ENCODE measurements at regions not wholly inside any gene's neighbourhood (a gene's known extent, or its start where the extent isn't known, plus 50 kb on each side); places are given as distances from the start of the nearest gene placed in this dataset.
A peak's percentile ranks its signal among the peaks of the same experiment; 100 is the strongest.
"Not testable (repeated sequence)": the region's sequence is repeated elsewhere in the genome, so short reads cannot be mapped to it uniquely, and the experiment has no call there.

- not testable (repeated sequence) for DNase-seq
Observed at GRCh38 chr9:61523897-61524620, 334.2 kb downstream of the SPATA31A7 start.

GRCh38 chr9:61525629-61526028, 335.8 kb downstream of the SPATA31A7 start:
- DNase-seq, result not testable (repeated sequence)

GRCh38 chr9:61550101-61550748, 360.4 kb downstream of the SPATA31A7 start:
- DNase-seq, result not testable (repeated sequence)

- DNase-seq, result not testable (repeated sequence)
Observed at GRCh38 chr9:61571403-61572127, 381.7 kb downstream of the SPATA31A7 start.

- DNase-seq, result peak; percentile 27
Observed at GRCh38 chr9:61572364-61572763, 382.5 kb downstream of the SPATA31A7 start.

- DNase-seq, result not testable (repeated sequence)
Observed at GRCh38 chr9:61573432-61573831, 383.6 kb downstream of the SPATA31A7 start.

Data from RPMI8226 (cell line).